ENCODE measurements at regions not wholly inside any gene's neighbourhood (a gene's known extent, or its start where the extent isn't known, plus 50 kb on each side); places are given as distances from the start of the nearest gene placed in this dataset.

- no peak for TF ChIP-seq CHD7 (IDR thresholded peaks at IDR 0.05; ENCODE audit: insufficient replicate concordance, low read length)
- no peak for TF ChIP-seq SAP30 (IDR thresholded peaks at IDR 0.05; ENCODE audit: insufficient read depth, insufficient replicate concordance, low read length)
- TF ChIP-seq JUND (IDR thresholded peaks at IDR 0.05; ENCODE audit: low read length), result no peak
- no peak for TF ChIP-seq ATF3 (IDR thresholded peaks at IDR 0.05; ENCODE audit: insufficient read depth, low read depth, low read length)
- TF ChIP-seq PHF8 (conservative IDR thresholded peaks at IDR 0.05; ENCODE audit: low read depth, low read length), result no peak
- TF ChIP-seq BCL11A (IDR thresholded peaks at IDR 0.05; ENCODE audit: low read depth in 2 of 2, low read length in 2 of 2), result no peak
- no peak for TF ChIP-seq GTF2F1 (IDR thresholded peaks at IDR 0.05; ENCODE audit: borderline replicate concordance, low read depth, low read length)
- no peak for TF ChIP-seq SRF (IDR thresholded peaks at IDR 0.05; ENCODE audit: low read depth, low read length)
- TF ChIP-seq RBBP5 (IDR thresholded peaks at IDR 0.05; ENCODE audit: borderline replicate concordance, low read depth, low read length), result no peak
Observed at GRCh38 chr1:203569490-203570318, 56.9 kb upstream of the ATP2B4 start (continued).
